OCI-LY7 (cell line): ENCODE measurements at regions not wholly inside any gene's neighbourhood (a gene's known extent, or its start where the extent isn't known, plus 50 kb on each side); places are given as distances from the start of the nearest gene placed in this dataset.

Source experiments
- BruUV-seq: library from RNA; stranded (reverse); fragments of 400-500 nt; replicated peaks from 2 replicates; lab custom pipeline; 2021; lab: Mats Ljungman, UMichigan
- CTCF ChIA-PET: fragments of 300-600 bp; sonication (Branson Sonifier 250); formaldehyde crosslinking; loops from one replicate; lab custom pipeline; 2022; ENCODE audit warnings: antibody characterized with exemption; ENCODE audit not compliant: unreplicated experiment; lab: Charles Lee
- POLR2A ChIA-PET: fragments of 300-600 bp; sonication (Branson Sonifier 250); formaldehyde crosslinking; loops from one replicate; lab custom pipeline; 2022; ENCODE audit warnings: antibody characterized with exemption; lab: Charles Lee
- DNase-seq: peaks from one replicate; pipeline ENCODE4 v3.0.0-alpha.2; 2015; ENCODE audit warnings: low spot score
- H2AFZ ChIP-seq: fragments of 200-600 bp; sonication (generic), shearing (Covaris generic); 2 replicates; pipeline ENCODE4 v1.6.1; 2014; ENCODE audit warnings: mild to moderate bottlenecking, antibody characterized with exemption, low read length, moderate library complexity
- H3K27ac ChIP-seq: fragments of 200-600 bp; sonication (generic); 2 replicates; pipeline ENCODE4 v1.5.1; 2014; ENCODE audit warnings: mixed run types, low read depth, mild to moderate bottlenecking, moderate library complexity, low read length, inconsistent platforms; ENCODE audit not compliant: poor library complexity, severe bottlenecking
- H3K36me3 ChIP-seq: fragments of 200-600 bp; sonication (generic); 2 replicates; pipeline ENCODE4 v1.6.1; 2014; ENCODE audit warnings: mild to moderate bottlenecking, antibody characterized with exemption, low read length, moderate library complexity, mixed read lengths; ENCODE audit not compliant: insufficient read depth
- H3K4me1 ChIP-seq: fragments of 200-600 bp; sonication (generic); 2 replicates; pipeline ENCODE4 v1.5.1; 2014; ENCODE audit warnings: mild to moderate bottlenecking, low read length; ENCODE audit not compliant: insufficient read depth, poor library complexity, severe bottlenecking
- H3K4me2 ChIP-seq: fragments of 200-600 bp; sonication (generic); 2 replicates; pipeline ENCODE4 v1.6.1; 2014; ENCODE audit warnings: mild to moderate bottlenecking, low read length
- H3K4me3 ChIP-seq: fragments of 200-600 bp; sonication (generic); 2 replicates; pipeline ENCODE4 v1.5.1; 2014; ENCODE audit warnings: mild to moderate bottlenecking, low read depth, low read length; ENCODE audit not compliant: poor library complexity, severe bottlenecking
- H3K79me2 ChIP-seq: fragments of 200-600 bp; sonication (generic); 2 replicates; pipeline ENCODE4 v1.6.1; 2016; ENCODE audit warnings: low read depth, mild to moderate bottlenecking, low read length, moderate library complexity, mixed read lengths; ENCODE audit not compliant: insufficient read depth
- H3K9me2 ChIP-seq: fragments of 200-600 bp; sonication (generic); 2 replicates; pipeline ENCODE4 v1.6.1; 2016; ENCODE audit warnings: mild to moderate bottlenecking, low read length, mixed read lengths; ENCODE audit not compliant: insufficient read depth
- H3K9me3 ChIP-seq: fragments of 200-600 bp; sonication (generic); 2 replicates; pipeline ENCODE4 v1.6.1; 2014; ENCODE audit warnings: mild to moderate bottlenecking, mixed run types, low read length, mixed read lengths
- H4K20me1 ChIP-seq: fragments of 200-600 bp; sonication (generic); 2 replicates; pipeline ENCODE4 v1.6.1; 2014; ENCODE audit warnings: mild to moderate bottlenecking, antibody characterized with exemption, low read length, moderate library complexity, mixed read lengths; ENCODE audit not compliant: insufficient read depth
- CTCF ChIP-seq: fragments of 200-600 bp; sonication (generic); conservative IDR thresholded peaks from 2 replicates; pipeline ENCODE4 v1.5.1; 2014; ENCODE audit warnings: mild to moderate bottlenecking, antibody characterized with exemption, low read length, moderate library complexity, mixed read lengths
- EZH2phosphoT487 ChIP-seq: fragments of 200-600 bp; sonication (generic); IDR thresholded peaks from 2 replicates; pipeline ENCODE4 v1.6.1; 2018; ENCODE audit warnings: low read depth, borderline replicate concordance, mild to moderate bottlenecking, mixed run types, antibody characterized with exemption, low read length, moderate library complexity, mixed read lengths
- intact Hi-C: fragments of 100-400 bp; cut with micrococcal nuclease; formaldehyde crosslinking; loops from one replicate; pipeline ENCODE4 v1.10.0; 2022; ENCODE audit not compliant: unreplicated experiment

GRCh38 chr3:21331857-21332256 is 419.2 kb downstream of the ZNF385D start:
- BruUV-seq, result no TSS peak
- POLR2A ChIA-PET, result no interaction called here
- Histone ChIP-seq H3K4me1 (no peaks in the 10 kb centered on the region), H3K27ac (no peak overlapping the region), H3K4me2 (no peak overlapping the region), H3K36me3 (no peaks in the 10 kb centered on the region), H3K79me2 (no peaks in the 10 kb centered on the region), H3K9me2 (no peaks in the 10 kb centered on the region), H2AFZ (no peak overlapping the region), H3K4me3 (no peak overlapping the region), H3K9me3 (no peaks in the 10 kb centered on the region), H4K20me1 (no peaks in the 10 kb centered on the region)
- TF ChIP-seq EZH2phosphoT487, result no peak
- TF ChIP-seq CTCF, result no peak
- DNase-seq, result no peak
- CTCF ChIA-PET, result no interaction called here
- intact Hi-C loops, result no loop called here

GRCh38 chr3:21331321-21331720 is 419.7 kb downstream of the ZNF385D start:
- Histone ChIP-seq H3K9me3 (no peaks in the 10 kb centered on the region), H3K4me2 (no peak overlapping the region), H3K27ac (no peak overlapping the region), H3K4me1 (no peaks in the 10 kb centered on the region), H3K4me3 (no peak overlapping the region), H3K36me3 (no peaks in the 10 kb centered on the region), H3K9me2 (no peaks in the 10 kb centered on the region), H3K79me2 (no peaks in the 10 kb centered on the region), H4K20me1 (no peaks in the 10 kb centered on the region), H2AFZ (no peak overlapping the region)
- BruUV-seq, result no TSS peak
- intact Hi-C loops, result no loop called here
- ChIA-PET CTCF (no interaction called here), POLR2A (interaction anchor here (0.6 kb wide), 1 partner anchor 1021 kb away, joined by 4 read pairs; no protein-coding TSS in a partner anchor)
- TF ChIP-seq EZH2phosphoT487 (no peak), CTCF (no peak)
- no peak for DNase-seq

GRCh38 chr3:21330293-21330692 is 420.7 kb downstream of the ZNF385D start:
- Histone ChIP-seq H3K9me2 (no peaks in the 10 kb centered on the region), H3K4me3 (no peak overlapping the region), H3K27ac (no peak overlapping the region), H3K79me2 (no peaks in the 10 kb centered on the region), H3K9me3 (no peaks in the 10 kb centered on the region), H3K36me3 (no peaks in the 10 kb centered on the region), H4K20me1 (no peaks in the 10 kb centered on the region), H2AFZ (no peak overlapping the region), H3K4me2 (peak overlapping the region; percentile 23; the same call in 1 of the 2 replicates), H3K4me1 (no peaks in the 10 kb centered on the region)
- TF ChIP-seq EZH2phosphoT487 (no peak), CTCF (no peak)
- ChIA-PET POLR2A (interaction anchor here (0.5 to 0.8 kb wide), 4 partner anchors 11 to 1422 kb away, joined by 3 to 4 read pairs (median 3); no protein-coding TSS in a partner anchor), CTCF (no interaction called here)
- DNase-seq, result no peak
- no TSS peak for BruUV-seq
- intact Hi-C loops, result no loop called here
